Progenitor cell of endocrine pancreas (in vitro differentiated cells): ENCODE measurements at regions not wholly inside any gene's neighbourhood (a gene's known extent, or its start where the extent isn't known, plus 50 kb on each side); places are given as distances from the start of the nearest gene placed in this dataset.

ENCODE experiments used
- DNase-seq: peaks from one replicate; pipeline ENCODE4 v3.0.0; 2021; ENCODE audit warnings: low spot score; ENCODE audit not compliant: unreplicated experiment
- H3K27ac Mint-ChIP-seq: 2 replicates; pipeline ENCODE4 v1.8.0; 2021; ENCODE audit warnings: mild to moderate bottlenecking, moderate library complexity, mixed read lengths
- H3K27me3 Mint-ChIP-seq: 2 replicates; pipeline ENCODE4 v1.8.0; 2021; ENCODE audit warnings: mixed read lengths
- H3K36me3 Mint-ChIP-seq: 2 replicates; pipeline ENCODE4 v1.8.0; 2022; ENCODE audit warnings: mixed read lengths; ENCODE audit not compliant: insufficient read depth
- H3K4me1 Mint-ChIP-seq: 2 replicates; pipeline ENCODE4 v1.8.0; 2021; ENCODE audit warnings: low read depth, mixed read lengths
- H3K4me3 Mint-ChIP-seq: 2 replicates; pipeline ENCODE4 v1.8.0; 2021; ENCODE audit warnings: low read depth, mild to moderate bottlenecking, moderate library complexity, mixed read lengths
- H3K9me3 Mint-ChIP-seq: 2 replicates; pipeline ENCODE4 v1.8.0; 2021; ENCODE audit warnings: low read depth, mixed read lengths
- CTCF ChIP-seq: fragments of 200-600 bp; sonication (generic); IDR thresholded peaks from one replicate; pipeline ENCODE4 v1.5.0; 2021; ENCODE audit warnings: antibody characterized with exemption, mild to moderate bottlenecking; ENCODE audit not compliant: unreplicated experiment

GRCh38 chr16:61409604-61410003 lies 626.6 kb downstream of the CDH8 start:
- H3K4me1 Mint-ChIP-seq, result no peaks in the 10 kb centered on the region
- no peaks in the 10 kb centered on the region for H3K27me3 Mint-ChIP-seq
- H3K9me3 Mint-ChIP-seq, result no peaks in the 10 kb centered on the region
- no peaks in the 10 kb centered on the region for H3K36me3 Mint-ChIP-seq
- no peak overlapping the region for H3K27ac Mint-ChIP-seq
- no peak for DNase-seq
- no peak overlapping the region for H3K4me3 Mint-ChIP-seq
- no peak for TF ChIP-seq CTCF

GRCh38 chr16:61403386-61403785 lies 632.9 kb downstream of the CDH8 start:
- TF ChIP-seq CTCF, result no peak
- peaks cover 4% of the 10 kb centered on the region for H3K9me3 Mint-ChIP-seq
- H3K27ac Mint-ChIP-seq, result no peak overlapping the region
- peaks cover 8% of the 10 kb centered on the region for H3K4me1 Mint-ChIP-seq
- no peak for DNase-seq
- no peak overlapping the region for H3K4me3 Mint-ChIP-seq
- H3K27me3 Mint-ChIP-seq, result no peaks in the 10 kb centered on the region
- no peaks in the 10 kb centered on the region for H3K36me3 Mint-ChIP-seq

DNA sequence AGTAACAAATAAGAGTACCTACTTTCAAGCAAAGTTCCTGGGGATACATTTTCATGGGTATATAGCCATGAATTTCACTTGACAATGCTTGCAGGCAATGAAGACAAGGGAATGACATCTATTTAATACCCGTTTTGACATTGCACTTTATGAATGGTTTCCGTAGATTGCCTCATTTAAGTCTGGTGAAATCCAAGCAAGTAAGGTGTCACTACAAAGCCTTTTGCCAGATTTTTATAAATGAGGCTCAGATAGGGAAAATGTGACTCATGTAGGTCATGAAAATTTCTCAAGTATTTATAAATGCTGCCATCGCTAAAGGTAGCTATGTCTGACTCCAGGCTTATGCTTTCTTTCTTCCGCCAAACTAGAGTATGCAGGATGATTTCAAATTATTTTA lies 644.3 kb downstream of the CDH8 start:
- H3K36me3 Mint-ChIP-seq, result no peaks in the 10 kb centered on the region
- no peak for TF ChIP-seq CTCF
- no peak for DNase-seq
- no peaks in the 10 kb centered on the region for H3K4me1 Mint-ChIP-seq
- H3K27ac Mint-ChIP-seq, result no peak overlapping the region
- H3K27me3 Mint-ChIP-seq, result no peaks in the 10 kb centered on the region
- no peak overlapping the region for H3K4me3 Mint-ChIP-seq
- no peaks in the 10 kb centered on the region for H3K9me3 Mint-ChIP-seq

- no peak overlapping the region for H3K27ac Mint-ChIP-seq
- no peak for TF ChIP-seq CTCF
- H3K36me3 Mint-ChIP-seq, result no peaks in the 10 kb centered on the region
- no peak overlapping the region for H3K4me3 Mint-ChIP-seq
- no peaks in the 10 kb centered on the region for H3K4me1 Mint-ChIP-seq
- no peaks in the 10 kb centered on the region for H3K27me3 Mint-ChIP-seq
- no peak for DNase-seq
- no peaks in the 10 kb centered on the region for H3K9me3 Mint-ChIP-seq
Measured at GRCh38 chr16:61390965-61391637, 645.1 kb downstream of the CDH8 start.

- no peak for TF ChIP-seq CTCF
- H3K36me3 Mint-ChIP-seq, result no peaks in the 10 kb centered on the region
- H3K4me3 Mint-ChIP-seq, result no peak overlapping the region
- H3K27me3 Mint-ChIP-seq, result no peaks in the 10 kb centered on the region
- no peak for DNase-seq
- H3K9me3 Mint-ChIP-seq, result peaks cover 2% of the 10 kb centered on the region
- H3K27ac Mint-ChIP-seq, result no peak overlapping the region
- H3K4me1 Mint-ChIP-seq, result no peaks in the 10 kb centered on the region
Measured at GRCh38 chr16:61385392-61386071, 650.7 kb downstream of the CDH8 start.
